BJ (cell line): ENCODE measurements at regions not wholly inside any gene's neighbourhood (a gene's known extent, or its start where the extent isn't known, plus 50 kb on each side); places are given as distances from the start of the nearest gene placed in this dataset.

Experiments
- CTCF ChIA-PET: fragments of 350-600 bp; formaldehyde crosslinking; extraction: SDS; loops from one replicate; lab custom pipeline; 2021; ENCODE audit warnings: antibody characterized with exemption, inconsistent platforms; lab: Yijun Ruan, JAX
- POLR2A ChIA-PET: fragments of 300-600 bp; sonication (Branson Sonifier 250); formaldehyde crosslinking; extraction: SDS; loops from one replicate; lab custom pipeline; 2021; ENCODE audit warnings: antibody characterized with exemption; lab: Charles Lee
- DNase-seq: peaks from one replicate; pipeline ENCODE4 v3.0.0-alpha.2; 2011; ENCODE audit warnings: low read depth
- H3K27me3 ChIP-seq: 2 replicates; pipeline ENCODE4 v1.6.0; 2011; ENCODE audit warnings: low read length; ENCODE audit not compliant: control insufficient read depth, insufficient read depth
- H3K36me3 ChIP-seq: 2 replicates; pipeline ENCODE4 v1.5.1; 2011; ENCODE audit warnings: low read length; ENCODE audit not compliant: control insufficient read depth, insufficient read depth
- H3K4me3 ChIP-seq: 2 replicates; pipeline ENCODE4 v1.5.1; 2011; ENCODE audit warnings: low read depth, mild to moderate bottlenecking, control low read depth, low read length
- CTCF ChIP-seq: IDR thresholded peaks from 2 replicates; pipeline ENCODE4 v1.5.1; 2011; ENCODE audit warnings: low read depth, mild to moderate bottlenecking, control low read depth, inconsistent platforms, low read length, moderate library complexity; ENCODE audit not compliant: insufficient read depth

GRCh38 chrX:6734844-6735634 is 200.1 kb upstream of the VCX3A start:
- no peak overlapping the region for H3K4me3 ChIP-seq
- H3K27me3 ChIP-seq, result no peaks in the 10 kb centered on the region
- H3K36me3 ChIP-seq, result no peaks in the 10 kb centered on the region
- ChIA-PET CTCF (no interaction called here), POLR2A (no interaction called here)
- TF ChIP-seq CTCF, result no peak
- DNase-seq, result no peak

- CTCF ChIA-PET, result no interaction called here
- no peaks in the 10 kb centered on the region for H3K36me3 ChIP-seq
- no peak overlapping the region for H3K4me3 ChIP-seq
- POLR2A ChIA-PET, result no interaction called here
- DNase-seq, result no peak
- no peaks in the 10 kb centered on the region for H3K27me3 ChIP-seq
- no peak for TF ChIP-seq CTCF
These were observed 197.2 kb upstream of the VCX3A start for GRCh38 chrX:6732101-6732500.

- Histone ChIP-seq H3K27me3 (no peaks in the 10 kb centered on the region), H3K4me3 (no peak overlapping the region), H3K36me3 (no peaks in the 10 kb centered on the region)
- ChIA-PET POLR2A (no interaction called here), CTCF (no interaction called here)
- TF ChIP-seq CTCF, result no peak
- DNase-seq, result no peak
These were observed 194.7 kb upstream of the VCX3A start for GRCh38 chrX:6729626-6730025.

- Histone ChIP-seq H3K4me3 (no peak overlapping the region), H3K27me3 (no peaks in the 10 kb centered on the region), H3K36me3 (no peaks in the 10 kb centered on the region)
- CTCF ChIA-PET, result no interaction called here
- no peak for DNase-seq
- POLR2A ChIA-PET, result no interaction called here
- TF ChIP-seq CTCF, result no peak
These were observed 183.8 kb upstream of the VCX3A start for GRCh38 chrX:6718766-6719165.

- TF ChIP-seq CTCF, result no peak
- CTCF ChIA-PET, result no interaction called here
- POLR2A ChIA-PET, result no interaction called here
- H3K27me3 ChIP-seq, result no peaks in the 10 kb centered on the region
- no peaks in the 10 kb centered on the region for H3K36me3 ChIP-seq
- H3K4me3 ChIP-seq, result no peak overlapping the region
- DNase-seq, result no peak
These were observed 173.9 kb upstream of the VCX3A start for GRCh38 chrX:6708676-6709380.
